ENCODE measurements at regions not wholly inside any gene's neighbourhood (a gene's known extent, or its start where the extent isn't known, plus 50 kb on each side); places are given as distances from the start of the nearest gene placed in this dataset.

GRCh38 chr1:95431235-95431634 lies 197.2 kb downstream of the RWDD3 start:
- no peak for DNase-seq

- DNase-seq = no peak
Measured at GRCh38 chr1:95435611-95436010, 201.6 kb downstream of the RWDD3 start.

- no peak for DNase-seq
Measured at GRCh38 chr1:95437011-95437410, 203.0 kb downstream of the RWDD3 start.

DNA sequence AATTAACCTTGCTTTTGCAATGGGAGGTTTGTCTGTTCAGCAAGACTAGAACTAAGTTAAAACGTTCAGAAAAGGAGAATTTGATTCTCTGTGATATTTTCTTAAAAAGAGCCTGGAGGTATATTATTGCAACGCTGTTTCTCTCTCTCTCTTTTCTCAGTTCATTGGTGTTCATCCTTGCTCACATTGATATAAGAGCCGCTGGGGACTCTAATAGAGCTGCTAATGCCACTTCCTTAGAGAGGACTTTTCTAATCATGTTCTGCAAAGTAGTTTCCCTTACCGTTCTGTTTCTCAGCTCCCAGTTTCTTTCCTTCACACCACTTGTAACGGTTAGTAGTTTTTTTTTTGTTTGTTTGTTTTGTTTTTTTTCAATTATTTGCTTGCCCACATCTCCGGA lies 203.8 kb downstream of the RWDD3 start:
- DNase-seq = no peak

GRCh38 chr1:95438218-95438948 lies 204.4 kb downstream of the RWDD3 start:
- DNase-seq = no peak

DNA sequence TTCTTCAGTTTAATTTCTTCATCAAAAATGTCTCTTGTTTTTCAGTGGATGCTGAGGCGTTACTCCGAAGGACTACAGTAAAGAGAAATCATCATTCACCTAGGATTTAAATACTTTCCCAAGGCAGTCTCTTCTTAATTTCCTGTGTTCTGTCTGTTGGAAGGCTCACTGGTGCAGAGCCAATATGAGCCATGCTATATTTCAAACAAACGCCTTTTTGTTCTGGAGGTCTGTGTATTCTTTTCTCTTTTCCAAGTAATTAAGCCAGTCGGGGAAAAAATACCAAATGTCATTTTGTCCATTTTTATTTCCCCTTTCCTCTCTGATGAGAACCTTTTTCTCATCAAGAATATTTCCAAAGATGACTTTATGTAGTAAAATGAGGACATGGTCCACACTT lies 206.5 kb downstream of the RWDD3 start:
- DNase-seq = peak in 1 of 3 donors; percentile 18

GRCh38 chr1:95449516-95449915 lies 215.5 kb downstream of the RWDD3 start:
- DNase-seq = no peak

DNA sequence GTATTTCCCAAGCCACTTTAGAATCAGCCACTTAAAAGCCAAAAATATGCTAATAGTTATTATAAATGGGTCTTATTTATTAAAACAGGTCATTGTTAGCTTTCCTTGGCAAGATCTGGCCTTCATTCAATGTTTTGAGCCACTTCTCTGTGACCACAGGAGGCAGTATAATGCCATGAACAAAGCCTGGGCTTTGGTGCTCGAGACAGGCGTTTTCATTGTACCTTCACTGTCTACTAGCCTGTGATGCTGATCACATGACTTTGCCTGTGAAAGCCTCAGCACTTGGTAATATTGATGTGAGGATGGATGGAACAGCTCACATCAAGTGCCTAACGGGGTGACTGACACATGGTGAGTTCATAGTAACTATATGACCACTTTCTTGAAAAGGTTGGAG lies 217.0 kb downstream of the RWDD3 start:
- DNase-seq = no peak

DNA sequence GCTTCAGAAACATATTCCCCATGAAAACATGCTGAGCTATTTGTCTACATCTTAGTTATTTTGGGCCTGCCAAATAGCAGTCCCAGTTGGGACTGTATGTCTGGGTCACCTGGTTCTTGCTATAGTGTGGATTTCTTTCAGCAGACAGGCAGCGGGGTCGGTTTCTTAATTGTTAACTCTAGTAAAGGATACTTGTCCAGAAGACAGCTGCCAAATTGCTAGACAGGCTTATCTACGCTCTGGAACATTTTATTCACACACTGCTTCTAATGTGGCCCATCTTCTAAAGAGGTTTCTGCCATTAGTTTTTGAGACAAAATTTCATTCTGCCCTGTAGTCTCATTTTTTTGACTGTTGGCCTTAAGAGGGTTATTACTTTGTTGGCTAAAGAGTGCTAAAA lies 217.9 kb downstream of the RWDD3 start:
- DNase-seq = peak in 1 of 3 donors; percentile 6

DNA sequence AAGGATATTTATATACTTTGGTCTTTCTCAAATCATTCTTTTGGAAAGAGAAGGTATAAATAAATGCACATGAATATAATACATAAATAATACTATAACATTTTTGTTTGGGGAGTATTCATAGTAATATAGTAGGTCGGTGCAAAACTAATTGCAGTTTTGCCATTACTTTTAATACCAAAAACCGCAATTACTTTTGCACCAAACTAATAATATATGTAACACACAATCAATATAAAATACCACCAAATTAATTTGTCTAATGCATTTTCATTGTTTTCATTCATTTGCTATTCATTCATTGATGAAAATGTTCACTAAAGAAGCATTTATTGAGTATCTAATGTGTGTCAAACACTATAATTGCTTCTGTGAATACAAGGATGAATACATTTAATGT lies 219.0 kb downstream of the RWDD3 start:
- no peak for DNase-seq

DNA sequence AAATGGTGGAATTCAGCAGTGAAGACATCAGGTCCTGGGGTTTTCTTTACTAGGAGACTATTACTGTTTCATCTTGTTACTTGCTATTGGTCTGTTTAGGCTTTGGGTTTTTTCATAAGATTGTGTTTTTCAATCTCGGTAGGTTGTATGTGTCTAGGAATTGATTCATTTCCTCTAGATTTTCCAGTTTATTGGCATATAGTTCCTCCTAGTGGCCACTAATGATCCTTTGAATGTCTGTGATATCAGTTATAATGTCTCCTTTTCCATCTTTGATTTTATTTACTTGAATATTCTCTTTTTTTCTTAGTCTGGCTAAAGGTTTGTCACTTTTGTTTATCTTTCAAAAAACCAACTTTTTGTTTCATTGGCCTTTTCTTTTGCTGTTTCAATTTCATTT lies 233.0 kb downstream of the RWDD3 start:
- no peak for DNase-seq

GRCh38 chr1:95475686-95476457 lies 241.9 kb downstream of the RWDD3 start:
- no peak for DNase-seq

DNA sequence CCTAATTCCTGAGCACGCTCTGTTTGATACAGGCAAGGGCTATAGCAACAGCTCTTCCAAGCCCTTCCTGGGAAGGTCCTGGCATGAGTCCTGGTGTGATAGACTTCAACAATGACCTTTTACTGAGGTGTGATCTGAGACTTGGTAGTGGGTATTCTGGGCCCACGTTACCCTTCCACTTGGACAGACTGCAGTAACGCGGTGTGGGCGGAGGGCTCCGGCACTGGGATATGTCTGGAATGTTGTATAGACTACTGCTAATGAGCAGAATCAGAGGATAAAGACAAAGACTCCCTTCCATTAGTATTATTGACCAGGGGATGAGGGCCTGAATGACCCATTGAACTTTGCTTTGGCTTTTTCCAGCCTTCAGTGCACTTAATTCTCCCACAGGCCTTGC lies 262.3 kb downstream of the RWDD3 start:
- DNase-seq = no peak

DNA sequence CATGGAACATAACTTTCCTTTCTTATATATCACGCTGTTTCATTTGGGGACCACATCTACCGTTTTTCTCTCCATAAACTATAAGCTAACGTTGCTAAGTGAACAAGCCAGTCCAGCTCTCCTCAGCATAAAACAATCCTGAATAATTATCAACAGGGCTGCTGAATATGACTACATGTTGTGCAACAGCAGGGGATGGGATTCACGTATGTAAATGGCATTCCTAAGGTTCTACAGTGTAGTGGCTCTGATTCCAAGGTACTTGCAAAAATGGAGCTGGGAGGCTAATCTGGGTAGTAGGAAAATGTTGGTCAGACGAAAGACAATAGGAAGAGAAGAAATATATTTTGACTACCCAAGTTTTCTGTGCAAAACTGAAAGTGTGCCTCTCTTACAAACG lies 262.8 kb downstream of the RWDD3 start:
- no peak for DNase-seq

DNA sequence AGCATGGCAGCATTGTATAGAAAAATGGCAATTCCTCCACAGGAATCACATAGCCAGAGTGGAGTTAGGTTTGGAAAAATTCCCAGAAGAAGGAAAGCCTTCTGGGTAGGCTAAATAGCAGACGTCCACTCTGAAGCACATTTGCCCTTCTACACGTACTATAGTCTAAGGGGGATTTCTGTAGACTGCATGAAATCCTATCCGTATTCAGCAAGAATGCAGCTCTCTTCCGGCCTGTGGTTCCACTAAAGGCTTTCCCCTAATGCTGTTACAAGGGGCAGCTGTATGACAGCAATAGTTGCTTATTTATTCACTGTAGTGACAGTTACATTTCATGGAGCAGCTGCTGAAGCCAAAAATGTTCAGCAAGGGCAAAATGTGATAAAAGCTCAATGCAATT lies 263.6 kb downstream of the RWDD3 start:
- DNase-seq = peak in 1 of 3 donors; percentile 11

DNA sequence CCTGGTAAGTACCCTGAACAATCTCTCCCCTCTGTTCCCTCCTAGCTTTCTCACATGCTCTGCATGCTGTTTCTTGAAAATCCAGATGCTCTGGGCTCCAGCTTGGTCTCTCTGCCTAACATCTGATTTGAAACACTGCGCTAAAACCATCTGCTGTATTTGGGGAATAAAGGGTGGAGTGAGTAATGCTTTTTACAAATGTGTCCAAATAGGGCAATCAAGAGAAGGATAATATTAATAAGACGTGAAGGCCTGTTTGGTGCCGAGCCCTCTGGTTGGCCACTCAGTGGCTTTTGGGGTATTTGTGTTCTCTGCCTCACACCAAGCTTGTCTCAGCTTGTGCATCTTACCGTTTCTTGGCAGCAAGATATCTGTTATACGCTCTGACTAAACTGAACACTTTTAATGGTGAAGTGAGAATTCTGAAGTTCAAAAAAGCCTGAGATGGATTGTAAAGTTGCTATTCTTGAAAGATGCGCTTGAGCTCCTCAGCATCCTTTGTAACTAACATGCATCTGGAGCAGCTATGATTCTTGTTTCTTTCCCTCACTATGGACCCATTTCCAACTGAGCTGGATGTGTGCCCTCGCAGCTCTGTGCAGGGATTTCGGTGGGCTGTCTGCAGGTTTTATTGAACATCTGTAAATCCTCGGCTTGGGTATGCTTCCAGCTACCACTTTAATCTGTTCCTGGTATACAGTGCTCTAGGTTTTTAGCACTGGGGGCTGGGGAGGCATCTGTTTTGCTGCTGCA lies 269.4 kb downstream of the RWDD3 start:
- peak in 2 of 3 donors; percentile 24 to 74 for DNase-seq

GRCh38 chr1:95504321-95504720 lies 270.3 kb downstream of the RWDD3 start:
- DNase-seq = peak in 1 of 3 donors; percentile 56

DNA sequence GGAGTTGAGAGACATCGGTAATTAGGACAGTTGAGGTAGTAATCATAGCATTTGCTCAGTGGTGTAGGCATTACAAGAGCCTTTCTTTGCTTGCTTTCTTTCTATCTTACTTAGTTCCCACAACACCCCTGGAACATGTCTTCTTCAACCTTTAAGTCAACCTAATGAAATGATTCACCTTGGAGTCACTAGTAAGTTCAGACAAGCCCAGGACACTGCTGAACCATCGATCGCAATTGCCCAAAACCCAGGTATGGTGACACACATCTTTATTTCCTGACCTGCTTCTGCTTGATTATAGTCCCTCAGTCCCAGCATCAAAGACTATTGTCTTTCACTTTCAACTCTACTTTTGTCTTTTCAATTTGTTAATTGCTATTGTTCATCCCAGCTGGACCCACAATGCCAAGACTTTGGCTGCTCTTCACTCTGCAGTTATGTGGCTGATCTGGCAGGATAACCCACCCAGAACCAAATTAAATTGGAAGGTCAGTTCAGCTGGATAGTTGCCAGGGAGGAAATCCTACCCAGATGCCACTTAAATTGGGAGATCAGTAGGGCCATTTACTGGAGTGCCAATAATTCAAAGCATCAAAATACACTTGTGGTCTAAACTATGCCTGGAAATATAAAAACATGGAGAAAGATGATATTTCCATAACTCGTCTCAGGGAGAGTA lies 272.9 kb downstream of the RWDD3 start:
- peak in 1 of 3 donors; percentile 25 for DNase-seq

DNA sequence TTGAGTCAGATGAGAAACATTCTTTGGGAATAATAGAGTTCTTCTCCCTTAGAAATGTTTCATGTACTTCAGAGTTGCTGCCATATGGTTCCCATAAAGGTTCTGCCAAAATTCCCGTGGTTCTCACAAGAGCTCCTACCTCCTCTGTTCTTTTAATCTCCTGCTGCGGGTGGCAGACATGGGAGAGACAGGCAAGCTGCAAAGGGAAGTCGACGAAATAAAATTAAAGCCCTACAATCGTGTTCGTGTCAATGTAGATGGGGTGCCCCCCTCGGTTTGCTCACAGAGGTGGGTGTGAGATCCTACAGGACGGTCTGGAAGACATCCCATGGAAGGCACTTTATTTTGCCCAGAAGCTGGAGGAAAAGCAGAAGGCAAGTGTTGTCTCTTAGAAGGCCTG lies 276.0 kb downstream of the RWDD3 start:
- DNase-seq = no peak

- DNase-seq = no peak
Measured at GRCh38 chr1:95512925-95513324, 278.9 kb downstream of the RWDD3 start.

- DNase-seq = peak; percentile 16 to 71 (median 43)
Measured at GRCh38 chr1:95517506-95517905, 283.5 kb downstream of the RWDD3 start.

- DNase-seq = no peak
Measured at GRCh38 chr1:95518310-95518709, 284.3 kb downstream of the RWDD3 start.
